RCC 7860 (cell line): ENCODE measurements at regions not wholly inside any gene's neighbourhood (a gene's known extent, or its start where the extent isn't known, plus 50 kb on each side); places are given as distances from the start of the nearest gene placed in this dataset.

Experiments used
- DNase-seq: peaks from one replicate; pipeline ENCODE4 v3.0.0-alpha.2; 2015; ENCODE audit warnings: low spot score
- FAIRE-seq: peaks from 2 replicates; lab custom pipeline; 2012; peaks lifted over from hg19 to GRCh38; lab: Jason Lieb, UNC

GRCh38 chr1:234976861-234977680, 151.6 kb downstream of the TOMM20 start:
- FAIRE-seq, result no peak
- no peak for DNase-seq

GRCh38 chr1:234975941-234976860, 152.4 kb downstream of the TOMM20 start:
- DNase-seq, result no peak
- FAIRE-seq, result no peak

GRCh38 chr1:234975122-234975940, 153.3 kb downstream of the TOMM20 start:
- FAIRE-seq, result peak; percentile 89
- peak; percentile 99 for DNase-seq

- DNase-seq (no peak), FAIRE-seq (no peak)
Measured at GRCh38 chr1:234973426-234974250, 155.0 kb downstream of the TOMM20 start.

- FAIRE-seq, result no peak
Measured at GRCh38 chr1:234972411-234973191, 156.0 kb downstream of the TOMM20 start.

GRCh38 chr1:234971586-234972297, 156.9 kb downstream of the TOMM20 start:
- no peak for DNase-seq
- FAIRE-seq, result no peak

More at GRCh38 chr1:234972411-234973191, 156.0 kb downstream of the TOMM20 start:
- DNase-seq, result no peak

GRCh38 chr1:234970731-234971476, 157.7 kb downstream of the TOMM20 start:
- no peak for FAIRE-seq
- no peak for DNase-seq

GRCh38 chr1:234970401-234970730, 158.3 kb downstream of the TOMM20 start:
- no peak for DNase-seq
- FAIRE-seq, result no peak

GRCh38 chr1:234969581-234970400, 158.8 kb downstream of the TOMM20 start:
- FAIRE-seq (no peak), DNase-seq (no peak)

- no peak for FAIRE-seq
Measured at GRCh38 chr1:234969011-234969441, 159.6 kb downstream of the TOMM20 start.

GRCh38 chr1:234968451-234968850, 160.2 kb downstream of the TOMM20 start:
- FAIRE-seq, result no peak
- DNase-seq, result no peak

More at GRCh38 chr1:234969011-234969441, 159.6 kb downstream of the TOMM20 start:
- DNase-seq, result no peak

GRCh38 chr1:234967121-234967520, 161.5 kb downstream of the TOMM20 start:
- DNase-seq, result no peak

GRCh38 chr1:234965111-234965510, 163.5 kb downstream of the TOMM20 start:
- FAIRE-seq (no peak), DNase-seq (no peak)

More at GRCh38 chr1:234967121-234967520, 161.5 kb downstream of the TOMM20 start:
- no peak for FAIRE-seq

GRCh38 chr1:234963904-234964702, 164.5 kb downstream of the TOMM20 start:
- no peak for FAIRE-seq
- no peak for DNase-seq

GRCh38 chr1:234963180-234963903, 165.3 kb downstream of the TOMM20 start:
- FAIRE-seq (no peak), DNase-seq (peak; percentile 97)
